Activated CD4-positive, CD25-positive, alpha-beta regulatory T cell treated with anti-CD3 and anti-CD28 coated beads, Interleukin-2, amount 50 U/mL, for 16 hours (primary cell): ENCODE measurements at regions not wholly inside any gene's neighbourhood (a gene's known extent, or its start where the extent isn't known, plus 50 kb on each side); places are given as distances from the start of the nearest gene placed in this dataset.

Experiments used
- DNase-seq: peaks from one replicate; pipeline ENCODE4 v3.0.0-alpha.2; 2020; ENCODE audit warnings: low read depth, low spot score

DNA sequence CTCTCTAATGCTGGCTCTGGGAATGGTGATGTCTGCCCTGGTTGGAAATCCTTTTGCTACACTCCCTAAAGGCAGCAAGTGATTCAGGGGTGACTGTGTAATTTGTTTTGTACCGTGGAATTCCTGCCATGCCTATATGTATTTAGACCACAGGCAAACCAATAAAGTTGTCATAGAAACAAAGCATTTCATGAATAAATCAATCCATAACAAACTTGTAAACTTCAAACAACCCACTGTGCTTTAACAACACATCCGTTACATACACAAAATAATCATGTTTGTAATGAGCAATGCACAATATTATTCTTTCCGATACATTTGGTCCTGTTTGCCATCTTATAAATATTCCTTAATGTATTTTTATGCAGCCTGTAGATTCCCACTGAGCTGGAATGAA is 330.3 kb upstream of the SNX7 start:
- no peak for DNase-seq

- DNase-seq: no peak
These were observed 331.3 kb upstream of the SNX7 start for GRCh38 chr1:98330224-98330623.

GRCh38 chr1:98328855-98329254 is 332.7 kb upstream of the SNX7 start:
- no peak for DNase-seq

DNA sequence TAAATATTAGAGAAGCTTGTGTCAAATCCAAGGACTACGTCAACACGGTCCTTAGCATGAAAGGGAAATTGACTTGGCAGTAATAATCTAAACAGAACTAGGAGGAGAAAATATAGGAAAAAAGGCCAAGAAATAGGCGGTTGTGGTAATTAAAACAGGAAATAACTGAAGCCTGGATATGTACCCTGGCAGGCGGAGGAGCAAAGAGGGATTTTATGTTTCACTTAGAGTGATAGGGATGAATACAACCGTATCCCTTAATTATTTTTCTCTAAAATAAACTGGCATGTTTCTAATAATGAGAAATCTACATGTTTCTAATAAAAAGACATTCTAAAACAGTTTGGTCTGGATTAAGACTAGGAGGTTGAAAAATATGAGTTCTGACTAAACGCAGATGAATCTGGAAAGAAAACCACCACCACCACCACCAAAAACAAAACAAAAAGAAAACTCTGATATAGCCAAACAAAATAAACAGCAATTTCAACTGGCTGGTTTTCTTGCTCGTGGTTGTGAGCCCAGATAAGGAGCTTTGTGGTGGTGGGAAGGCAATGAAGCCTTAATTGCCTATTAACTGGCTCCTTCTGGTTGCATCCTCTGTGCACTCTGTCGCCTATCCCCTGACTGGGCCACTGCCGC is 334.2 kb upstream of the SNX7 start:
- no peak for DNase-seq

GRCh38 chr1:98325646-98326440 is 335.7 kb upstream of the SNX7 start:
- no peak for DNase-seq

DNA sequence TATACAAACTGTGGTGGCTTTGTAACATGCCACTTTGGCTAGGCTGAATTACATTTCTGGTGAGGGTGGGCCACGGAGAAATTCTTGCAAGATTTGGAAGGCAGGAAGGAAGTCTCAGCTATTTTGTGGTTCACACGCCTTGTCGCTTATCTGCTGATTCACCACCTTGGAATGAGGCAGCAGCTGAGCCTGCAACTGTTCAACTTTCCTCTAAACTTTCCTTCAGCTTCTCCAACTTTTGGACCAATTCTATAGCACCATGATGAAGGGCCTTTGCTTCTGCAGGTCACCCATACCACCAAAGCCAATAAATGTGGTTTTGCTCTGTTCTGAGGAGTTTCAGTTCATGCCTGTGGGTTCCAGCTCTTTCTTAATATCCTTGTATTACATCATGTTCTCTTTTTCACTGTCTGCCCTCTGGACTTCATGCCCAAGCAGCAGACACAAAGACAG is 337.6 kb upstream of the SNX7 start:
- DNase-seq: no peak

- DNase-seq: no peak
These were observed 338.1 kb upstream of the SNX7 start for GRCh38 chr1:98323388-98323787.

DNA sequence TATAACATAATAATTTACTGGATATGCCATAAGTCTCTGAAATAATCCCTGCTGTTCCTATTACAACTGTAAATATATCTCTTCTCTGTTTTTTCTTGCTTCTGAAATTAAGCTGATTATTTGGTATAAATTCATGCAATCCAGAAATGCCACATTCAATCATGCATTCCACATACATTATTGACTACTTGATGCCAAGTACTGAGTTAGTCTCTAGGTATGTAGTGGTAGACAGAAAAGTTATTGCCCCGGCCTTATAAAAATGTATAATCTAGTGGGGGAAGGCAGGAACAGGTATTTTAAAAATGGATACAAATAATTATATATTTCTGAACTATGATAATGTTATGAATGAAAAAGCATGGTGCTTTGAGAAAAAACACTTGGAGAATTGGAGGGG is 338.6 kb upstream of the SNX7 start:
- DNase-seq: no peak

DNA sequence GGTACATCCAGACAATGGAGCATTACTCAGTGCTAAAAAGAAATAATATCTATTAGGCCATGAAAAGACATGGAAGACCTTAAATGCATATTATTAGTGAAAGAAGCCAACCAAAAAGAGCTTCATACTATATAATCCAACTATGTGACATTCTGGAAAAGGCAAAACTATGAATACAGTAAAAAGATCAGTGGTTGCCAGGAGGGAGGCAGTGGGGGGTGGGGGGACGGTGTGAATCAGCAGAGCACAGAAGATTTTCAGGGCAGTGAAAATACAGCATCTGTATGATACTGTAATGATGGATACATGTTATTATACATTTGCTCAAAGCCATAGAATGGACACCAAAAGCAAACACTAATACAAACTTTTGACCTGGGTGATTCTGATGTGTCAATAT is 339.4 kb upstream of the SNX7 start:
- DNase-seq: no peak

- DNase-seq: no peak
These were observed 340.3 kb upstream of the SNX7 start for GRCh38 chr1:98321191-98321590.

DNA sequence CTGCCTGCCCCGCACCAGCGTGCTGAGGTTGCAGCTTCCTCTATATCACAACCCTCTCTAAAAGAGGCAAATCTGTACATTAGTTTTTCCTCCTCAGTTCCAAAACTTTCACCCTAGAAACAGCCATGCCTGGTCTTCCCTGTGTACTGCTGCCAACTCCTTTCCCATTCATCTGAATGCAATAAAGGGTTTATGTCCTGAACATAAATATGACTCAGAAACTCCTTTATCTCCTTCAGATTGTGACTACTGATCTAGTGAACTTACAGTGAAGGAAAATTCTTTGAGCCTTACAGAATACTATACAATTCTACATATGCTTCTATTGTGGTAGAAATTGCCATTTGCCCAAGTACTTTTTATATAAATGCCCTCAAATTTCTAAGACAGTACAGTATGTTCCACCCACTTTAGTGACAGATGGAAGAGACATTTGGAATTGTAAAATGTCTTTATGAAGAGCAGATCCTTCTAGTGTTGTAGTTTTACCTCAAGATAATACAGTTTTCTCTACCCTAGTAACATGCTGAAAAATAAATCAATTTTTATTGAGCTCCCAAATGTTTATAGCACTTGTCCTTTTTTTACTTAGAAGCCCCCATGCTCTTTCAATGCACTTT is 345.1 kb upstream of the SNX7 start:
- DNase-seq: no peak

DNA sequence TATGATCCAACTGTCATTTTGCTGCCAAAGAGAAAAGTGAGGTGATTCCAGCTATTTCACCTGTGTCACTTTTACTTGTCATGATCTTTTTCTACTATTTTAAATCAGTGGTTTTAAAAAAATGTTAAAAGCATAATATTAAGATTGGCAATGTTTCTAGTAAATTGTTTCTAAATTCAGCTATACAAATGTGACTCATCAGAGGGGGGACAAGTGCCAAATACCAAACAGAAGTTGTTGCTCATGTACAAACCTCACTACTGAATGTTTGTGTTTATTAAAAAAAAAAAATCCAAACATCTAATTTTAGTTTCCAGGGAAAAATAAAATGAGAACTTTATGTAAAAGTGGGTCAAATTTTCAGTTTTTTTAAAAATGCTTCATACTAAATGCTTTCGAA is 346.2 kb upstream of the SNX7 start:
- no peak for DNase-seq

DNA sequence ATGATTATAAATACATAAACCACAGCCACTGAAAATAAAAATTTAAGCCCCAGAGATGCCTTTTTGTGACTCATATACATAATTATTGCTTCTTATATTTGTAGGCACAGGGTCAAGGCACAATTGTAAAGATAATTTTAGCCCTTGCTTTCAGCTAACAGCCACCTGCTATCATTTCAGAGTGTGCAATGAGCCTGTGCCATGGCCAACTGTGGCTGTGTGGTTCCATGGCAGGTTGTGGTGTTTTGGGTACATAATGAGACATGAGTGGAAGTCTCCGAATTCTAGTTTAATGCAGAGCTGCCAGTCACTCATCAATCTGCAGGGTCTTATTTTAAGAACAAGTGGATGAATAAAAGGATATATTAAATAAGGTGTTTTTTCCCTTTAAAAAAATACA is 346.9 kb upstream of the SNX7 start:
- no peak for DNase-seq

GRCh38 chr1:98306517-98307089 is 354.9 kb upstream of the SNX7 start:
- no peak for DNase-seq

GRCh38 chr1:98305362-98305761 is 356.2 kb upstream of the SNX7 start:
- DNase-seq: no peak

- no peak for DNase-seq
These were observed 356.6 kb upstream of the SNX7 start for GRCh38 chr1:98304888-98305287.

- no peak for DNase-seq
These were observed 361.7 kb upstream of the SNX7 start for GRCh38 chr1:98299861-98300260.

GRCh38 chr1:98299313-98299712 is 362.2 kb upstream of the SNX7 start:
- no peak for DNase-seq

DNA sequence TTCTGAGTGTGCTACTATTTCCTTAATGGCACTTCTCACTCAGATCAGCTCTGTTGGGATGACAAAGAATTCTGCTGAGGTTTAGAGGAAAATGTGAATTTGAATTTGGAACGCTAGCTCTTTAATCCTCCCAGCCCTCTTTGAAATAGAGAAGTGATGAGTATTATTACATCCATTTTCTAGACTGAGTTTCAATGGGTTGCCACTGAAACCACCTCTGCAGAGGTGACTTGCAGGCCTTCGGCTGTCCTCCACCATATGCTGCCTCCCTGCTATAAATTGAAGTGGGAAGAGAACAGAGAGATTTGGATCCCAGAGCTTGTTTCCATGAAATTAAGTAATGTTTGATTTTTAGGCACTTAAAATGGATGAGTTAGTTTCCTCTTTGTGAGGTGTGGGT is 363.2 kb upstream of the SNX7 start:
- no peak for DNase-seq

- no peak for DNase-seq
These were observed 364.8 kb upstream of the SNX7 start for GRCh38 chr1:98296681-98297080.

DNA sequence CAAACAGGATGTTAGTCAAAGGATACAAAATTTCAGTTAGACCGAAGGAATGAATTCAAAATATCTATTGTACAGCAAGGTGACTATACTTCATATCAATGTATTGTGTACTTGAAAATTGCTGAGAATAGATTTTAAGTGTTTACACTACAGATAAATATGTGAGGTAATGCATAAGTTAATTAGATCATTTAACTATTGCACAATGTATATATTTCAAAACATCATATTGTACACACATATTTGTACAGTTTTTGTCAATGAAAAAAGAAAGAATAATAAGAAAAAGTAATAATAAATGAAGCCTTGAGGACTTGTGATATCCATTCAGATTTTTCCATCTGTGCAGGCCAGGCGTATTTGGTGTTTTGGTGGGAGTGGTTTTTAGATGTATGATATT is 367.4 kb upstream of the SNX7 start:
- no peak for DNase-seq

- no peak for DNase-seq
These were observed 368.5 kb upstream of the SNX7 start for GRCh38 chr1:98292994-98293393.

- DNase-seq: no peak
These were observed 368.5 kb upstream of the DPYD start for GRCh38 chr1:98289311-98289710.
